ENCODE measurements at regions not wholly inside any gene's neighbourhood (a gene's known extent, or its start where the extent isn't known, plus 50 kb on each side); places are given as distances from the start of the nearest gene placed in this dataset.

GRCh38 chr10:29874606-29875269 lies 184.6 kb downstream of the JCAD start:
- TF ChIP-seq NR2F1 (conservative IDR thresholded peaks at IDR 0.05) (no peak), SREBF1 (IDR thresholded peaks at IDR 0.05; ENCODE audit: low read length) (no peak), POLR2AphosphoS5 (IDR thresholded peaks at IDR 0.05; ENCODE audit: low read length) (no peak), TAF1 (IDR thresholded peaks at IDR 0.05; ENCODE audit: borderline replicate concordance, low read depth, low read length) (no peak), SP1 (IDR thresholded peaks at IDR 0.05; ENCODE audit: low read depth, low read length) (no peak)
